ENCODE measurements at regions not wholly inside any gene's neighbourhood (a gene's known extent, or its start where the extent isn't known, plus 50 kb on each side); places are given as distances from the start of the nearest gene placed in this dataset.
A peak's percentile ranks its signal among the peaks of the same experiment; 100 is the strongest.

DNA sequence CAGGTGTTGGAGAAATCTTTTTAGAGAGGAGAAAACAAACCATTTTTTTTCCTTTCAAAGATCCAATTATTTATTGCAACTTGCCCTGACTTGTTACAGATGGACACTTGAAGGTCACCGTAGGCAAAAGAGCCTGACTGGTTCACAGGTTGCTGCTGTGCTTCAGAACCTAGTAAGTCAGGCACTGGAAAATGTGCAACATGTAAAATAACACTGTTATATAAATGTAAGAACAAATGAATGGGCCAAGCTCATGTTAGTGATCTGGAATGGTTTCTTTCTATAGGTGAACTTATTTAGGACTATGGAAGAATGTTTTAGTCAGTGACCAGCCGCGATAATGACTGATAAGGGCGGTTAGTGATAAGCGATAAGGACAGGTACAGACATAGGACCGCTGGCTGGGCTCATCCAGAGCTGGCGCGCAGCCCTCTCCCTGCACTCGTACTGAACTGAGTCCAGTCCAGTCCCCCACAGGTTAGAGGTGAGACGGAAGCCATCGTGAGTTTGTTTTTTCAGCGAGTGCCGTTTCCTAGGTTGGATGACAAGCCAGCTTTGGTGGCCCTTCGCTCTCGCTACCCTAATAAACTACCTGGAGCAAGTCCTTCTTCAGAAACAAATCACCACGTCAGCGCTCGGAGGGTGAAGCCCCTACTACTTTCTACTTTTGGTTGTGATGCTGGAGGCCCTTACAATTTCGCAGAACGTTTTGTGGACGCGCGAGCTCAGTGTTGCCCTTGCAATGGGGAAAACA, 94.4 kb upstream of the PRDM1 start:
- DNase-seq (ENCODE audit: low spot score), result peak; percentile 35

DNA sequence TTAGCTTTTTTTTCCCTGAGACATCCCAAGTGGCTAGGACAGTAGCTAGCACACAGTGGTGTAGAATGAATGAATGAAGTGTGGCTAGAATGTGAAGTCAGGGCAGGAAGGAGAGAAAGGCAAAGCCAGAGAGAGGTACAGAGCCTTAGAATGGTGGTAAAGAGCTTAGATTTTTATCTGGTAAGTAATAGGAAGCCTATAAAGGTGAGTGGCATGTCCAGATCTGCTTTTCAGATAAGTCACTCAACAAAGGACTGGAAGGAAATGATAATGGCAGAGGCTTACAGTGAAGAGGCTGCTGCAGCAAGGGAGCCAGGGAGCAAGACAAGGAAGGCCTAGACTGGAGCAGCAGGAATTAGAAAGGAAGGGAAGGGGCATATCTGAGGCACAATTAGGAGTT, 96.0 kb upstream of the PRDM1 start:
- DNase-seq (ENCODE audit: low spot score), result peak; percentile 18

DNA sequence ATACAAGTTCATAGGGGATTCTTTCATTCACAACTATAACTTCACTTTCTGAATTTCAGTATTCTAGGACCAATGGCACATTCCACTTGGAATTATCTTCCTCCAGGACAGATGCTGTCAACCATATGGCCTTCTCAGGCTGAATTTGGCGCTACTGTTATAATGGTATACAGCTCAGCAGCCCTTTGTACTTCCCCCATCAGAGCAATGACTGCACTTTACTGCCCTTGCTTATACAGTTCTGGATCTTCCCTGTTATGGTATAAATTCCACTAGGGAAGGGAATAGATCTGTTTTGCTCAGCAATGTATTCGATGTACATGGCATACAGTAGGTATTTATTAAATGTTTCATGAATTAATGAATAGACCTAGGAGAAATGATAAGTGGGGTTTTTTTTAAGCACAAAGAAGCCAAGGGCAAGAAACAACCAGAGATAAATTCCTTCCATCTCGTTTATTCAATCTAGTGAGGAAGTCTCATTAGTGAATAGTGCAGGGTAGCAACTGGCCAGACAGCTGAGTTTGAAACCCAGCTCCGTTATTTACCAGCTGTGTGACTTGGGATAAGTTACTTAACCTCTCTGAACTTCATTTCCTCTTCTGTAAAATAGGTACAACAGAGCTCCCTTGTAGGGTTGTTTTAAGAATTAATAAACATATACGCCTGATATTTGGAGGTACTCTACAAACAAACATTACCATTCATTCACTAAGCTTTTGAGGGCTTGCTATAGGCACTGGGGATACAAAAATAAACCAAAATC, 97.1 kb upstream of the PRDM1 start:
- DNase-seq (ENCODE audit: low spot score), result no peak

DNA sequence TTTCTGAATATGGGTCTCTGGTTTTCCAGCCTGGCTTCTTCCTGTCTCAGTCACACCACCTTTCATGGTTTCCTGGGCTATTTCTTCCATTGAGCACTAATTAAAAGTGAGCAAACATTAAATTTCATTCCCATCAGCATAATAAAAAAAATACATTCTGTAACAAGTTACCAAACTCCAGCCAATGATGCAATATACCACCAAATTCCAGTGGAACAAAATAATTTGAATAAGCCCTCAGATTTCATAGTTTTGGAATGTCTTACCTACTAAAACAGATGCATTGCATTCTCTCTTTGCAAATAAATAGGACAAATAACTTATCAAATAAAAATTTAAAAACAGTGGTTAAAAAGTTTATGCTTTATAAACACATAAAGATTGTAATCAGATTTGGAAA, 97.8 kb upstream of the PRDM1 start:
- no peak for DNase-seq (ENCODE audit: low spot score)

DNA sequence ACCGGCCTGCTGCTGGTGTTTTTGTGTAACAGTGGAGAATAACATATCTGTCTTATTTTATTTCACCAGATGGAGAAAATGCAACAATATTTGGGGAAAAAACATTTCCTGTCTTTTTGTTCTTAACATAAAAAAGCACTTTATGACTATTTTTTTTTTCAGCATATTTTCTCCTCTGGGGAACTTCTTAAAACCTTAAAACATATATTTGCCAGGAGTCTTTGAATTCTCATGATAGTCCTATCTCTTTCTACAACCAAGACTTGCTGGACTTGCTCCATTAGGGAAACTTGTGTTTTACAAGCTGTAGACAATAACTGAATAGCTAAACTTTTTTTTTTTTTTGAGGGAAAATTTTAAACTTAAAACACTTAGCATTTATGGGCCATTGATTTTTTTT, 98.6 kb upstream of the PRDM1 start:
- no peak for DNase-seq (ENCODE audit: low spot score)

DNA sequence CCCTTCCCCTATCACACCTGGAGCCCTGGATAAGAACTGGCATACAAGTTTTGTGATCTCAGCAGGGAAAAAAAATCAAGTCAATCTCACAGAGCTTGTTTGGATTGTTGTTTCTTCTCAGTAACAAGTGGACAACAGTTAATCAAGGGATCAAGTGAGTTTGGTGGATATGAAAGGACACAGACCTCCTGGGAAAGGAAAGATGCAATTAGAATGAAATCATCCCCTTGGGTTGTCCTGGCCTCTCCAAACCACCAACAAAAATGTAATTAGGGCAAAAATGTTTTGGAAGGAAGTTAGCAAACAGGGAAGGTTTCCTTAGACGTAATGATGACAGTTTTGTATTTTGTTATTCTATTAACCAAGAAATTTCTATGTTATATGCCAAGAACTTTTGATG, 99.1 kb upstream of the PRDM1 start:
- no peak for DNase-seq (ENCODE audit: low spot score)

- DNase-seq (ENCODE audit: low spot score), result no peak
Observed at GRCh38 chr6:105985816-105986632, 100.1 kb upstream of the PRDM1 start.

- DNase-seq (ENCODE audit: low spot score), result no peak
Observed at GRCh38 chr6:105985098-105985815, 100.9 kb upstream of the PRDM1 start.

- no peak for DNase-seq (ENCODE audit: low spot score)
Observed at GRCh38 chr6:105983763-105984162, 102.4 kb upstream of the PRDM1 start.

DNA sequence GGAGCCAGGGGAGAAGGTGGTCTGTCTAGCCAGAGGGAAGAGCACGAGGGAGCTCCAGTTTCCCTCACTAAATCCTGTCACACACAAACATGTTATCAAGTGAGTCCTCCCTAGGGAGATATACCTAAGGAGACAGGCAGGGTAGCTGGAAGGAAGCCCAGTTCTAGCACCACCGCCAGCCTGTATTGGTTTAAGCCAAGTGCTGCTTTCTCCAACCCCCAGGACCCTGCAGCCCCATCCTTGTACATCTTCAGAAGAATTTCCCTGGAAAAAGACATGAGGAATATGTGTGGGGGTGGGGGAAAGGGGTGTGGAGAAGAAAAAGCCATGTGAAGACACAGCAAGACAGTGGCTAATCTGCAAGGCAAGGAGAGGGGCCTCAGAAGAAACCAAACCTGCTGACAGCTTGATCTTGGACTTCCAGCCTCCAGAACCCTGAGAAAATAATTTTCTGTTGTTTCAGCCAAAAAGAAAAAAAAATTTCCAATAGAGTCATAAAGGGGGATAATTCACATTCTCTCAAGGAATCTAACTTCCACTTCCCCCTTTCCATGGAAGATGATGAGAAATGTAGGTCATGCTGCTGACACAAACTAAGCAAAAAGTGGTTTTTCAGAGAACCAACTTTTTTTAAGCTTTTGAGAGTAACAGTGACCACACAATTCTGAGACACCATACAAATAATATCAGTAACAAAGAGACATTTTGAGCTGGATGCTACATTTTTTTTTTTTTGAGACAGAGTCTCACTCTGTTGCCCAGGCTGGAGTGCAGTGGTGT, 103.2 kb upstream of the PRDM1 start:
- DNase-seq (ENCODE audit: low spot score), result no peak

GRCh38 chr6:105981888-105982358, 104.2 kb upstream of the PRDM1 start:
- no peak for DNase-seq (ENCODE audit: low spot score)

- no peak for DNase-seq (ENCODE audit: low spot score)
Observed at GRCh38 chr6:105981002-105981887, 104.9 kb upstream of the PRDM1 start.

DNA sequence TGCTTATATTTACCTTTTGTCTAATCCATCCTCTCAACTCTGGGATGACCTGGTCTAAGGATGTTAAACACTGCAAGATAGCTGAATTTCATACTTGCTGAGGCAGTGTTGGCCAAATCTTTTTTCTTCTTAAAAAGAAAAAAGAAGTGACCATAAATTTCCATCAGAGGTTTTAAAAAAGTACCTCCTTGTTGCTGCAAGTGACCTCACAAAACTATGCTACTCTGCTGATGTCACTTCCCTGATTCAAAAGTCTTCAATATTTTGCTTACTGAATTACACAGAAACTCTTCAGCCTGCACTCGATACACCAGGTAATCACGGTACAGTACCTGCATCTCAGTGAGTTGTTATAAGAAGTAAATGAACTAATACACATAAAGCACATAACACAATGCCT, 107.2 kb upstream of the PRDM1 start:
- DNase-seq (ENCODE audit: low spot score), result no peak

DNA sequence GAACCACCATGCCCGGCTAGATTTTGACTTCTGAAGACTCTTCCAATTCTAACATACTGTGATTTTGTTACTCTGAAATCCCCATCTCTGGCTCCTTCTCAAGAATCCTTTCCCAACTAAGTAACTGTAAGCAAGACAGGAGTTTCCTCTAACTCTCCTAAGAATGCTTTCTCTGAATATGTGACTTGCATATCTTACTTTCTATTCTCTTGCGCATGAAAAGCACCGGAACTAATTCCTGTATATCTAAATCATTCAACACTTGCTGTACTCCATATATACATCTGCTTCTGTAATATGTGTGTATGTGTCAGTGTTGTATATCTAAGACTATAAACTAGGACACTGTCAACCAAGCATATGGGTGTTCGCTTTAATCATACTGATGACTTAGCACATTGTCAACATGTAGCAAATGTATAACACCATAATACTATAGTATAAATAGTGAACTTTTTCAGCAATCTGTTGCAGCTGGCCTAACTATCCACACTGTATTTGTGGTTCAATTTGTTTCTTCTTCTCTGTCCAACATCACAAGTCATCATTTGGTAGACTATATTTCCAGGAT, 108.1 kb upstream of the PRDM1 start:
- DNase-seq (ENCODE audit: low spot score), result no peak

- no peak for DNase-seq (ENCODE audit: low spot score)
Observed at GRCh38 chr6:105974986-105975385, 111.2 kb upstream of the PRDM1 start.

DNA sequence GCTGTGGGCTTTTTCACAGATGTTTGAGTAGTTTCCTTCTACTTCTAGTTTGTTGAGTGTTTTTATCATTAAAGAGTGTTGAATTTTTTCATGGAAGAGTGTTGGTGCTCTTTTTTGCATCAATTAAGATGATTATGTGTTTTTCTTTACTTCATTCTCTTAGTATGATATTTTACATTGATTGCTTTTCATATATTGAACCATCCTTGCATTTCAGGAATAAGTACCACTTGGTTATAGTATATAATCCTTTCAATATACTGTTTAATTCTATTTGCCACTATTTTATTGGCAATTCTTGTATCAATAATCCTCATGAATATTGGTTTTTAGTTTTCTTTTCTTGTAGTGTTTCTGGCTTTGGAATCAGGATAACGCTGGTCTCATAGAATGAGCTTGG, 113.7 kb upstream of the PRDM1 start:
- DNase-seq (ENCODE audit: low spot score), result no peak

DNA sequence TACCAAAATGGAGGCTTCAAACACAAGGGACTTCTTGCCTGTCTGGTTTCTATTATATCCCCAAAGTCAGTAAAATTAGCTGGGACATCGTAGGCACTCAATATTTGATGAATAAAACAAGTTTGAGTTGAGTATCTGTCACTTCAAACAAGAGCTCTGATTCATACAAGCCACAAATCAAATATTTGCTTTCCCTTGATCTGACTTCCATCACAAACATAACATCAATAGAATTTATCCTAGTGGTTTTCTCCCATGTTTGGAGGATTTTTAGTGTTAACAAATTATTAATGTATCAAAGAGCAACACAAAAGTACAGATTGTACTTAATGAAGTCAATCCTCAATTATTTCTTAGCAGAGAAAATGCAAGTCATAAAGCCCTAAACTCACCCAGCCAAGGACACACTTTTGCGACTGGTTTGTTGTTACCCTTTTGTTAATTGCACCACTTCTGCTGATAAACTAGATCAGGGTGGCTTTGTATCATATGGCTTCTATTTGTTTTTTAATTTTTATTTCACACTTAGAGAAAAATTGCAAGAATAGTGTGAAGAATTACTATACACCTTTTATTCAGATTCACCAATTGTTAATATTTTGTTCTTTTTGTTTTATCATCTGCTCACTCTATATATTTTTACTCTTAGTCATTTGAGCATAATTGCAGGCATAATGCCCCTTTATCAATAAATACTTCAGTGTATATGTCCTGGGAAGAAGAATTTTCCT, 117.4 kb upstream of the PRDM1 start:
- peak; percentile 22 for DNase-seq (ENCODE audit: low spot score)

DNA sequence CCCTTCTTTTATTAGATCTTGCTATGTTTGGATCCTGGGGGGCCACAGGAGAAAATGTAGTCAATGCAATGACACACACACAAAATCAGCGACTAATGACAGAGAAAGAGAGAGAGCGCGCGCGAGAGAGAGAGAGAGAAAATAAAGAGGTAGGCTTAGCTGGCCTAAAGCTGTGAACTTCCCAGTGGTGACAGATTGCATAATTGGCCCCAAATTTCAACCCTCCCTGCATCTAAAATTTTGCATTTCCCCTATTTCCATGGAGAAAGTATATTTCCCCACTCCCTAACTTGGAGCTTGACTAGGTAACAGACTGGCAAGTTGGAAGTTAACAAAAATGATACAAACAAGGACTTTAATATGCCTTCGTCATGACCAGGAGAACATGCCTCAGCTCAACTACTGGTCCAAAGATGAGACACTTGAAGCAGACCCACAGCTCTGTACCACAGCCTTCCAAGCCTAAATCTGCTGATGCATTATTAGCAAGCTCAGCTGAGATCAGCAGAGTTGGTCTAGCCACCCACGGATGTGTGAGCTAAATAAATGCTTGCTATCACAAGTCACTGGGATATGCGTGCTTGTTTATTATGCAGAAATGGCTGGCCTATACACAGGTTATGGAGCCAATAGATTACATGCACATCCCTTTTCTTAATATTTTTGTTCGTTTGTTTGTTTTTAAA, 118.1 kb upstream of the PRDM1 start:
- no peak for DNase-seq (ENCODE audit: low spot score)
